GM03348 (cell line): ENCODE measurements at regions not wholly inside any gene's neighbourhood (a gene's known extent, or its start where the extent isn't known, plus 50 kb on each side); places are given as distances from the start of the nearest gene placed in this dataset.
"Not testable (repeated sequence)": the region's sequence is repeated elsewhere in the genome, so short reads cannot be mapped to it uniquely, and the experiment has no call there.

ENCODE experiments used
- DNase-seq: peaks from one replicate; pipeline ENCODE4 v3.0.0; 2012; ENCODE audit warnings: low spot score

DNA sequence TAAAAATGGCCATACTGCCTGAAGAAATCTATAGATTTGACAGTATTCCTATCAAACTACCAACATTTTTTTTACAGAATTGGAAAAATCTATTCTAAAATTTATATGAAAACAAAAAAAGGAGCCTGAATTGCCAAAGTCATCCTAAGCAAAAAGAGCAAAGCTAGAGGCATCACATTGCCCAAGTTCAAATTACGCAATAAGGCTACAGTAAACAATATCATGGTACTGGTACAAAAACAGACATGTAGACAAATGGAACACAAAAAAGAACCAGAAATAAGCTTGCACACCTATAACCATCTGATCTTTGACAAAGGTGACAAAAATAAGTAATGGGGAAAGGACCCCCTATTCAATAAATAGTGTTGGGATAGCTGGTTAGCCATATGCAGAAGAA is 50.2 kb upstream of the THSD7B start:
- DNase-seq: no peak

DNA sequence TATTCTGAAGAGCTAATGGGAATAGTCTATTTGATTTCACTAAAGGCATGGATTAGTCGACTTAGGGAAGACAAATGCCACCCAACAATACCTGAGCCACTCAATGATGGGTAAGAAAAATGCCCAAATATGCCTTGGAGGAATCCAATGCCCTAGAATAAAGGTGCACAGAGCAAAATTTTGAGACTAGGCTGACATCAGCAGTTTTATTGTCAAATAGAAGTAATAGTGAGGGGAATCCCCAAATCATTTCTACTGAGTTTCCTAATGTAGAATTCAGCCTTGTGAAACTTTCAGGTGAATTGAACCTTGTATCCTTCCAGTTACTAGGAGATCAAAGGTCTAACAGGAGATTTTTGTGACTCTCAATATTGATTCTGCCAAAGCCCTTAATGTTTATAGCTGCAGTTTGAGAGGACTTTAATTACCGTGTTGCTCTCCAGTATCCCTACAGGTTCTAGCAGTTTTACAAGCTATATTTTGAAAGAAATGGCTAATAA is 50.8 kb upstream of the THSD7B start:
- no peak for DNase-seq

DNA sequence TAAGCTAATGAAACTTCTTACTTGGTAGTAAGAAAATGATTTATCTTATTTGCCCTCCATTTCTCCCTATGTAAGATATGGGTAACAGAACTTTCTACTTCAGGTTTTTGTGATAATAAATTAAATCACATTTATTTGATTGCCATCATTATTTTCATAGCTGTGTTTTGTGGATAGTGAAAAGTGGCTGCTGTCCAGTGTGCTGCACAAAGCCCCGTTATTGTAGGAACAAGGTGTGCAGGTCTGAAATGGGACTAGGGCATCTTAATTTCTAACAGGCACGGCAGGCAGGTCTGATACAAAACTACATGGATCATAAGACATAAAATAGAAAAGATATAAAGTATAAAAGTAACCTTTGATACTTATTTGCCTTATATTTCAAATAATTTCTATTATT is 51.6 kb upstream of the THSD7B start:
- DNase-seq: no peak

DNA sequence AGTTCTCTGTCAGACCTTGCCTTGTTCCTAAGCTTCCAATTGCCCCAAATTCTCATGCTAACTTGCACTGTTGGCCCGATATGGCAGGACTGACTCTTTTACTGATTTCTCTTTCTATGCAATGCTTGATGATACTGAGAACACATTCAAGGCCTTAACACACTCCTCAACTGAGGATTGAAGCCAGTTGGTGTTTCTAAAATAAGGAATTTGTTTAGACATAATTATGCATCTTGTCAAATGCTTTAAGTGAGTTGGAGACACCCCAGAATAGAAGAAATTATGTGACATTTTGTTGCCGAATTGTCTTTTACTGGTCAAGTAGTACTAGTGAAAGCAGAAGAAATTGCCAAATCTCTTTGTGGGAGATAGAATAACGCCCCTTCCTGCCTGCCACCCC is 60.0 kb upstream of the THSD7B start:
- no peak for DNase-seq

DNA sequence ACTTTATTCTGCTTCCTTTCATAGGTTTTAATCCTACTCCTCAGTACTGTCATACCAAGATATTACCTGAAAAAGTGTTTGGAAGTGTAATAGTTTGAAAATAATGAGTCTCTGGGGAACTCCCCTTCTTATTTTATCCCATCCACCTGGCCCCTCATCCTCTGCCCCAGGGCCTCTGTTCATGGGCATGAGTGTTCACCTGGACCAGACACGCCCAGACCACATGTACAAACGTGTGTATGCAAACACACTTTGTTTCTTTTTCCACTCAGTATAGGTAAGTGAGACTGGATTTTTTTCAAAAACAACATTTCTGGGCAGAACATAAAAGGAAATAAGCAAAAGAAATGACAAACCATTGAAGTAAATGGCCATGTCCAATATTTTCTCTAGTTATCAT is 62.1 kb upstream of the THSD7B start:
- DNase-seq: no peak

DNA sequence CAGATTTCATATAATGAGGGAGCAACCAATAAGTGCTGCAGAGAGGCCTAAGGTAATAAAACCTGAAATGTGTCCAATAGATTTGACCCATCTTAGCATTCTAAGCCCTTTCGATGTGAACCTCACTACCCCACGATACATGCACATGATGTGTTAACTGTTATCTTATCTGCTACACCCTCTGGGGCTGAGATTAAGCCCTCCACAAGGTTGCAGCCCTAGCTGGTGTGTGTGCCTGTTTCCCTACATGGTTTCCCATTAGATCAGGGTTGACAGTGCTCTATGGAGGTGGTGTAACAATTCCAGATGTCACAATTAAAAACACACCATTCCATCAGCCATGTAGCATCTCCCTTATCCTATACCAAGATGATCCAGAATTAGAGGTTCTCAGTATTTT is 68.9 kb upstream of the THSD7B start:
- DNase-seq: no peak

DNA sequence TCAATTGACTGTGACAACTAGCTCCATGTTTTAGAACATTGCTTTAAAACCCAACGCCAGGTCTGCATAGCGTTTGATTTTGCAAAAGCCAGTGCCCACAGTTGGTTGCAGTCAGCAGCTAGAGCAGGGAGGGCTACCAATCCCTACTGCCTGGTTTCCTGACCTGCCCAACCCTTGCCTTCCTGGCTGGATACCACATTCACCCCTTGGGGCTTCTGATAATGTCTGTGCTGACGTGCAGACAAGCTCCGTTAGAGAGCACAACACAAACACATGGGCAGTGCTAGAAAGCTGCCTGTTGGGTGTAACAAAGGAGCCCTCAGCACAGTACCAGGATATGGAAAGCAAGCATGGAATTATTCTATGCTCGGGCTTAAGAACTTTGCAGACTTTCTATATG is 71.4 kb upstream of the THSD7B start:
- no peak for DNase-seq

DNA sequence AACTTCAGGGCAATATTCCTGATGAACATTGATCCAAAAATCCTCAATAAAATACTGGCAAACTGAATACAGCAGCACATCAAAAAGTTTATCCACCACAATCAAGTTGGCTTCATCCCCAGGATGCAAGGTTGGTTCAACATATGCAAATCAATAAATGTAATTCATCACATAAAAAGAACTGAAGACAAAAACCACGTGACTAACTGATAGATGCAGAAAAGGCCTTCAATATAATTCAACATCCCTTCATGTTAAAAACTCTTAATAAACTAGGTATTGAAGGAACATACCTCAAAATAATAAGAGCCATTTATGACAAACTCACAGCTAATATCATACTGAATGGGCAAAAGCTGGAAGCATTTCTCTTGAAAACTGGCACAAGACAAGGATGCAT is 85.3 kb upstream of the THSD7B start:
- not testable (repeated sequence) for DNase-seq

DNA sequence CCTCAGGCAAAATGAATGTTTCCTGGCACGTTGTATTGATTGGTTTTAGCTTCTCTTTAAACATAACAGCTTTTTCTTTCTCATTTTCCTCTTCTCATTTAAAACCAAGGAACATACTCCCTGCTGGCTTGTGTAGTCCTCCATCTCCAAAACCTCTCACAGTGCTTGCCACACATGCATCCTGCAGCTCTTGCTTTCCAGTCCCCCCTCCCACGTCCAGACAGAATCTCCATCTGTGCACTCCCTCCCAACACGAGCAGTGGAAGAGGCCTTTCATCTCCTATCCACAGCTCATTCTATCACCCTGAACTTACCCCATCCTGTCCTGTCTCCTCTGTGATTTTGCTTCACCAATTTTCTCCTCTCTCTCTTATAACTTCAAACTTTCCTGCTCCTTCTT is 99.6 kb upstream of the THSD7B start:
- DNase-seq: no peak

DNA sequence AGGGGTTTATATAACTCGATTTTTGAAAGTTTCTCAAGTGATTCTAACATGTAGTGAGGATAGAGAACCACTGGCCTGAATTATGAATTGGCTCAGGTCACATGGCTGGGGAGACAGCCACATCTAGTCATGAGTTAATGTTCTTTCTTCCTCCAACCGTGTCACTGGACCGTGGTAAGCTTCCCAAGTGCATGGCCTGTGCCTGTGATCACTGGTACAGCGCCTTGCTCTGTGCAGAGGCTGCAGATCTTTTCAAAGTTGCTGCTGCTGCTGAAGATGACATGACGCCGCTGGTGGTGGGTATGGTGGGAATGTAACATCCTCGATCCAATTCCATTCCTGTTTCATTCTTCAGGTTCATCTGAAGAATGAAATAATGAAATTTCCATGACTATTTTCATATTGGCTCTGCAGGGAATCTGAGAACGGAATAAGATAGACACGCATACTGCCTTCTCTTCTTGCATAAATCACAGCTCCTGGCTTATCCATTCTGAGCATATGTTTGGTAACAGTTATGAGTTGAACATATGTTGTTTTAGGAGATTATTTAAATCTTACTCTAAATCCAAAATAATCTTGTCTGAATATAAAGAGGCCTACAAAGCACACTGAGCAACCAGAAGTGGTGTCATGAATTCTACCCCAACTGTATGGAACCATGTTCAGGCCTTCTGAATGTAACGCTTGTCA is 100.5 kb upstream of the THSD7B start:
- DNase-seq: no peak

DNA sequence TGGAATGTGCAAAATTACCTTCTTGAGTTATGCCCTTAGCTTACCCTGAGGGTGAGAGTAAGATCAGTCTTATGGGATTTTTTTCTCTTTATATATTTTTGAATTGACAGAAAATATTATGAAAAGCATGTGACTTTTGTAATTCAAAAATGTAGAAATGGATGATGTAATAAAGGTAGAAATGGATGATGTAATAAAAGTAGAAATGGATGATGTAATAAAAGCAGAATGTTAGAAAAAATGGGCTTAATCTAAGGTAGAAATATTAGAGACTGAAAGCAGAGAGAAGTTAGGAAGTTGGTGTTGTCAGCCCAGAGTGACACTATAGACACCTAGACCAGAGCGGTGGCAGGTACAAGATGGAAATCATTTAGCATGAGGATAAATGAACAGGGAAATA is 107.1 kb upstream of the THSD7B start:
- DNase-seq: no peak

DNA sequence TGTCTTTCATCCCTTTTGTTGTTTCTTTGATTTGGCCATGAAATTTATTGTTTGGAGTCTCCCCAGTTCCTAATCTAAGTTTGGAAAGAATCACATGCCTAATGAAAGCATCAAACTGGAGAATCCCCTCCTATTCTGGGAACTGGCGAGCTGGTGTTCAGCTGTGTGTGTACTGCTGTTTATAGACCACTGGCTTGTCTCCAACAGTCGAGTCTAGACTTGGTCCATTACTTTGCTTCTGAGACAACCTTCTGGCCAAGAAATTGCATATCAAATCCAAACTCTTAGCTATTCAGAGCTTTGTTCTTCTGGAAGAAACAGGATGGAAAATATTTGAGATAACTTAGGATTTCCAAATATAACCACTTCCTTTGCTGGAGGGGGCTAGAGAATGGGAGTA is 111.5 kb upstream of the THSD7B start:
- no peak for DNase-seq

DNA sequence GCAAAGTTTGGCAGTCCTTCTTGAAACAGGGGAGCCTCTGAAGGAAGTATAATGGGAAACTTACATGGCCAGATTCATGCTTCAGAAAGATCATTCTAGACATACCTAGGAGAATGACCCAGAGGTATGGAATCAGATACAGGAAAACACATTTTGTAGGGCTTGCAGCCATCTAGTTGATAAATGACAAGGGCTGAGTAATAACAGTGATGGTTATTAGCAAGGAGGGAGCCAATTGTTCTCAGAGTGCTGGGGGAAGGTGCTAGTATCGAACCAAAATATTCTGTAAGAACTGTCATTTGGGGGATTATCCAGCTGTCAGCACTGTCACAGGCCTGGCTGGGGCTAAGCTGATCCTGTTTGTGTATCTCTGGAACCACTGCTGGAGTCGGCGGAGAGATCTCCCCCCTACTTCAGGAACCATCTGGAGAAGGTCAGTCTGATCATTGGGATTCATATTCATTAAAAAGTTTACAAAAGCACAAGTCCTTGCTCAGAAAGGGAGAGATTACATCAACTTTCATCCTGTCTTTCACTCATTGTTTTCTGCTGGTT is 113.8 kb upstream of the THSD7B start:
- DNase-seq: no peak

DNA sequence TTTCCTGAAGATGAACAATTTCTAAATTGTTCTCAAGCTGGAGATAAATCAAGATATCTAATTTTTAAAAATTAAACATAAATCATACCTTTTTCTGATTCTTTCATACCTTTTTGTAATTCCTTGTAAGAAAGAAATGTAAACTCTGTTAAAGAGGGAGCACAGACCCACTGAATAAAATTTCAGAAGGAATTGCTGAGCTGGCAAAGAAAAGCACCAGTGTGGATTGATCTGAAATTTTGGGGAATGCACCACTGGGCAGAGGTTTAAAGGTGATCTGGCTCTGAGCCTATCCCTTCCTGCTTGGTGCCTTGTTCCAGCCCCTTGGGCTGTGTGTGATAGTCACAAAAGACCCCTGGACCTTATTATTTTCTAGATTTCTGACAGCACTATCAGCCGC is 118.3 kb upstream of the THSD7B start:
- no peak for DNase-seq

DNA sequence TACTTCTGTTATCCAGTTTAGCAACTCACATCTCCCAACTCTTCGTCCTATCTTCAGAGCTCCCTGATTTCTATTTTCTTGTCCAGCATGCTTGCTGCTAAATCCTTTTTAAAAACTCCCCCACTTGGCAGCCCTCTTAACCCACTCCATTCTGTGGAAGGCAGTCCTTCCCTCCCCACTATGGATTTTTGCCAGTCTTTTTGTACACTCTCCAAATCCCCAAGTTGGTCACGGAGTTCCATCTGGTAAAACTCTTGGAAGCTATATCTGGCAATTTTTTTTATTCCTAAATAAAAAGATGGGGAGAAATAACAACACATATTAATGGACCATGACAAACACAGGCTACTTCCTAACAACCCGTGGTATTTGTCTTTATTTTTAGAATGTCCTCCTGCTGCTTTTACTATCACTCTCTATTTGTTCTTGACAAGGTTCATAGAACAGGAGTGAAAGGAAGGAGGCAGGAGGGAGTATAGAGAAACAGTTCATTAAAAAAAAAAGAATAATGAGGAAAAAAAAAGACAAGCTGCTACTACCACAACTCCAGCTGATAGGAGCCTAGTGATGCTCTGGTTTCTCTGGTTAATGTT is 120.0 kb upstream of the THSD7B start:
- DNase-seq: no peak

DNA sequence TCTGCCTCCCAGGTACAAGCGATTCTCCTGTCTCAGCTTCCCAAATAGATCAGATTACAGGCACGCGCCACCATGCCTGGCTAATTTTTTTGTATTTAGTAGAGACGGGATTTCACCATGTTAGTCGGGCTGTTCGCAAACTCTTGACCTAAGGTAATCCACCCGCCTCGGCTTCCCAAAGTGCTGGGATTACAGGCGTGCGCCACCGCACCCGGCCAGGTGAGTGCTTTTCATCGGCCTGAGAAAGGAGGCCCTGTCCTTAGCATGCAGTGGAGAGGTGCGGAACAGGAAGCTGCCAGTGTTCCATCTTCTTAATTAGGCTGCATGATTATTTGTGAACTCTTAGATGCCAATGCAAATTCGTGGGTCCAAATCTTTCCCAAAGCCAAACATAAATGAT is 125.7 kb upstream of the THSD7B start:
- DNase-seq: no peak

DNA sequence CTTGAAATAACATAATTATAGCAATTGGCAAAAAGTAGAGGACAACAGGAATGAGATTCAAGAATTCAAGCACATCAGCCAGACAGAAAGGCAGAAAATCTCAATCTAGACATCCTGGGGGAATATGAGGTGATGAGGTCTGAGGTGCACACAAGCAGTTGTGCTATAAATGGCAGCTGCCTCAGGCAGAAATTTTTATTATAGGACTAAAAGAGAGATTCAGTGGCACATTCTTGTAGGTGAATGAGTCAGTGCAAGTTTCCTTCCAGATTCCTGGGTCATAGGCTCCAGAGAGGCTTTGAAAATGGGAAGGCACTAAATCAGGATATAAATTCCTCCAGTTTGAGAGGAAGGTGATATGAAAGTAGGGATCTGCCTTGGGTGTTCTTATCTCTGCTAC is 127.2 kb upstream of the THSD7B start:
- DNase-seq: no peak

DNA sequence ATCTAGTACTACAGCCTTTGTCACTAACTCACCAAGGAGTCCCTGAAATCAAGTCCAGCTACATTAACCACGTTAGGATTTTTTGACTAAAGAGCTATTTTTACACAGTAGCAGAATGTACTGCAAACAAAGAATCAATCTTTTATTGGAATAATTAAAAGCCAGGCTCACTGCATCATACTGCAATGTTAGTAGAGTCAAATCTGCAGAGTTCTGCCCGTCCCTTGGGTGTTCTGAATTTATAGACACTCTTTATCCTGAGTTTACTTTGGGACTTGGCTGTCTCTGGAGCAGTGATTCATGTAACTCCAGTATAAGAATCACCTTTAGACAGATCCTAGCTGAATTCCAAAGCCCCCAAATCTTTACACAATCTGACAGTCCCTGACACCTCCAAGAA is 127.9 kb upstream of the THSD7B start:
- DNase-seq: no peak

DNA sequence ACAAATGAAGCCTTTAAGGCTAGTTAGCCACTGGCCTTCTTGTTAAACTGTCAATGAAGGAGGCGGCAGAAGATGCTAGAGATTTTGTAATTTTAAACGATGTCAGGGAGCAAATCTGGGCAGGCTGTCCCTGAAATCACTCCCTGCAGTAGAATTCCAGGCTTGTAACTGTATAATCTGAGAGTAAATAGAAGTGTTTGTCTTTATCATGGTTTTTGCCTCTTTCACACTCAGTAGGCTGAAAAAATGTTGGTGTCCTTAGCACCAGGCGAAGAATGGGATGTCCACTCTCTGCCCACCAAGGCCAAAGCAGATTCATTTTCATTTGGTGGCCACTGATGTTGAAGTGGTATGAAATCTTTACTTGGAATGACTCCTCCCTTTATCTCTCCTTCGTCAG is 136.9 kb upstream of the THSD7B start:
- DNase-seq: no peak

DNA sequence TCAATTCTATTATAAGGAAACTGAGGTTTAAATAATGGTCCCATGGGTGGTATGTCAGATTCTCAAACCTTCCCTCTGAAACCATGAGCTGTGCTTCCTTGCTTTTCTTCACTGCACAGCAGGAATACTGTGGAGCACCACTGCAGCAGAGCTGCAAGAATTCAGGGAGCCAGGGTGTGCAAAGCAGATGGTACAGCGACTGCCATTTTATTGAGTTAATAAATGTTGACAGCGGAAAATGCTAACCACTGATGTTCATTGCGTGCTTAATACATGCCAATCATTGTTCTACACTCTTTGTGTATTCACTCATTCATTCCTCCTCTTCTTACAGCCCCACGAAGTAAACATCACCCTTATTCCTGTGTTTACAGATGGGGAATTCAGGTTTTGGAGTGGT is 152.2 kb upstream of the THSD7B start:
- no peak for DNase-seq

DNA sequence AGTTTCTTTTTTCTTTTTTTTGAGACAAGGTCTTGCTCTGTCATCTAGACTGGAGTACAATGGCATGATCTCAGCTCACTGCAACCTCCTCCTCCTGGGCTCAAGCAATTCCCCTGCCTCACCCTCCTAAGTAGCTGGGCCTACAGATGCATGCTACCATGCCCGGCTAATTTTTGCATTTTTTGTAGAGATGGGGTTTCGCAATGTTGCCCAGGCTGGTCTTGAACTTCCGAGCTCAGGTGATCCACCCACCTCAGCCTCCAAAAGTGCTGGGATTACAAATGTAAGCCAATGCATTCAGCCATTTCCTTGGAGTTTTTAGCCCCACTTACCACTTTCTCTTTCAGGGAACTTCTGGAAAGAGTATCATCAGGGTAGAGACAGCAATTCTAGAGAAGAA is 153.3 kb upstream of the THSD7B start:
- no peak for DNase-seq

DNA sequence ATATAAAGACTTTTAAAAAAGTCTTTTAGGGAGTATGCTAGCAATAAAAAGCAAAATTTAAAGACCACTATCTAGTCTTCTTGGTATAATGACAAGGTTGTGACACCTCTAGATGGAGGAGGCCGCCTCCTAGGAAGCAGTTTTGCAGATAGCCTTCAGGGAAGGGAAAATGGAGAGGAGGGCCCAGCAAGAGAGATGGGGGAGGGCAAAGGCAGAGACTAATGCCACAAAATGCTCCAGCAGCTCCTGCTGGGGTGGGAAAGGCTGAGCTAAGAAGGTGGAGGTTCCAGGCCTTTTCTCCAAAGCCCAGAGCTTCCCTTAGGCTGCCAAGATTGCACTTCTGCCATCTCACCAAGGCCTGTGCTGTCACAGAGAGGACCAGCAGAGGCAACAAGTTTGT is 153.9 kb upstream of the THSD7B start:
- no peak for DNase-seq

DNA sequence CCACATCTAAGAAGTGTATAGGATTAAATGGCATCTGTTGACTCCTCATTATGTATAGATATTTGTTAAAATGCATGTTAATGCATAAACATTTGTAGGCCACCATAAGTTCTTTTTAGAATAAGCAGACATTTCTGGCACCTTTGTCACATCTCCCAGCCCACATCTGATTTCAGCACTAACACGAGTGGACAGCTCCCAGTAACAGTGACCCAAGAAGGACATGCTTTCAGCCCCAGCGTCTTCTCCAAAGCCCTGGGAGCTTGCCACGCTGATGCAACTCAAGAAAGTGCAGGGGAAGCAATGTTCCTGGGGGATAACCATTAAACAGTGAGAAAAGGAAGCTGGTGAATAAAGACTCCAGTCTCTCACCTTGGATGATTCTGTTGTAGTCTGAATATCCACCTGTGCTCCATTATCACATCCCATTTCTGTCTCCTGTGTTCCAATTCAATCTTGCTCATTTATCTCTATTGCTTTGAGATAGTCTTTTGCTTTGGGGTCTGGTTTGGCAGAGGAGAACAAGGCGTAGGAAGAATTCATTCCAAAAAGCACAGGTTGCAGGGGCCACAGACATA is 182.6 kb upstream of the THSD7B start:
- DNase-seq: peak; percentile 4

DNA sequence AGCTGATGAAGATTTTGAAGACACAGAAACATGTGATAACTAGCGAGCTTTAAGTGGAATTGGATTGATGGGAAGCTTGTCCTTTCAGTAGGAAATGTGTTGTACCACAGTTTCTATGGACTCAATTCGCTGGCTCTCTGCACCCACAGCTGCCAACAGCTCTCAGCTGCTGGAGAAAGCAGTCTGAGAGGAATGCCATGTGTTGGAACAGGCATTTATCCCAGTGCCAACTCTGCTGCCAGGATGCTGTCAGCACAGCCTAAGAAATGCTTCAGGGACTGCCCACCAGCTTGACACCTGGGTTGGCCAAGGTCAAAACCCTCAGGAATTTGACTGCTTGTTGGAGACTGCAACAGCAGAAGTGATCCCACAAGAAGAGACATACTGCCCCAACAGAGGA is 193.0 kb upstream of the THSD7B start:
- DNase-seq: no peak
